ENCODE measurements at regions not wholly inside any gene's neighbourhood (a gene's known extent, or its start where the extent isn't known, plus 50 kb on each side); places are given as distances from the start of the nearest gene placed in this dataset.
"Not testable (repeated sequence)": the region's sequence is repeated elsewhere in the genome, so short reads cannot be mapped to it uniquely, and the experiment has no call there.

DNA sequence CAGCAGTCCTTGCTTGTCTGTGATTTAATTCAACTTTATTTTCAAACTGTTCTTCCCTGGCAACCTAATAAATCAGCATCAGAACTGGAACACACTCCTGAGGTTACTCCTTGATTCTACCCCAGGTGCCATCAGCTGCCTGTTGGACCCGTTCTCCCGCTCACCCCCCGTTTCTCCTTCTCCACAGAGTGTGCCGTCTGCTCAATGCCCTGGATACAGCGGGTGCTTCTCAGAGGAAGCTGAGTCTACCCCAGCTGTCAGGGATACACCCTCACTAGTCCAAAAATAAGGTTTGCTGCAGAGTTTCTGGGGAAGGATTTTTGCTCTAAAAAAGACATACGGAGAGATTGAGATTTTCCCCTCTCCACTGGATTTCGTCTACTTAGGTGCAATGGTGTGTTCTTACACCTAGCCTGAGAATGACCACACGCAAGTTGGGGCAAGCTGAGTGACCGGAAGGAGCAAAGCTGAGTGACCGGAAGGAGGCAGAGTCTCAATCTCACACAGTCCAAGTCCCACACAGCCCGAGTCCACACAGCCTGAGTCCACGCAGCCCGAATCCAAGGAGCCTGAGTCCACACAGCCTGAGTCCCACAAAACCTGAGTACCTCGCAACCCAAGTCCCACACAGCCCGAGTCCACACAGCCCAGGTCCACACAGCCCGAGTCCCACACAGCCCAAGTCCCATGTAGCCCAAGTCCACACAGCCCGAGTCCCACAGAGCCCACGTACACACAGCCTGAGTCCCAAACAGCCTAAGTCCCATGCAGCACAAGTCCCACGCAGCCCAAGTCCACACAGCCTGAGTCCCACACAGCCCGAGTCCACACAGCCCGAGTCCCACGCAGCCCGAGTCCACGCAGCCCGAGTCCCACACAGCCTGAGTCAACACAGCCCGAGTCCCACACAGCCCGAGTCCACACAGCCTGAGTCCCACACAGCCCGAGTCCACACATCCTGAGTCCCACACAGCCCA lies 58.6 kb upstream of the DACT2 start:
- intact Hi-C loops (cut with micrococcal nuclease; ENCODE audit: unreplicated experiment) = no loop called here
- H3K9me3 Mint-ChIP-seq (ENCODE audit: low read depth, unreplicated experiment) = peaks cover 6% of the 10 kb centered on the region
- no peak overlapping the region for H3K4me3 Mint-ChIP-seq (ENCODE audit: low read depth, unreplicated experiment)
- H3K36me3 Mint-ChIP-seq (ENCODE audit: insufficient read depth, unreplicated experiment) = peaks cover 9% of the 10 kb centered on the region
- BruUV-seq (replicated peaks) = no TSS peak
- H3K27ac Mint-ChIP-seq (ENCODE audit: unreplicated experiment) = no peak overlapping the region
- CTCF ChIA-PET = no interaction called here
- peaks cover 11% of the 10 kb centered on the region for H3K4me1 Mint-ChIP-seq (ENCODE audit: low read depth, unreplicated experiment)
- TF ChIP-seq, protein P1, sequence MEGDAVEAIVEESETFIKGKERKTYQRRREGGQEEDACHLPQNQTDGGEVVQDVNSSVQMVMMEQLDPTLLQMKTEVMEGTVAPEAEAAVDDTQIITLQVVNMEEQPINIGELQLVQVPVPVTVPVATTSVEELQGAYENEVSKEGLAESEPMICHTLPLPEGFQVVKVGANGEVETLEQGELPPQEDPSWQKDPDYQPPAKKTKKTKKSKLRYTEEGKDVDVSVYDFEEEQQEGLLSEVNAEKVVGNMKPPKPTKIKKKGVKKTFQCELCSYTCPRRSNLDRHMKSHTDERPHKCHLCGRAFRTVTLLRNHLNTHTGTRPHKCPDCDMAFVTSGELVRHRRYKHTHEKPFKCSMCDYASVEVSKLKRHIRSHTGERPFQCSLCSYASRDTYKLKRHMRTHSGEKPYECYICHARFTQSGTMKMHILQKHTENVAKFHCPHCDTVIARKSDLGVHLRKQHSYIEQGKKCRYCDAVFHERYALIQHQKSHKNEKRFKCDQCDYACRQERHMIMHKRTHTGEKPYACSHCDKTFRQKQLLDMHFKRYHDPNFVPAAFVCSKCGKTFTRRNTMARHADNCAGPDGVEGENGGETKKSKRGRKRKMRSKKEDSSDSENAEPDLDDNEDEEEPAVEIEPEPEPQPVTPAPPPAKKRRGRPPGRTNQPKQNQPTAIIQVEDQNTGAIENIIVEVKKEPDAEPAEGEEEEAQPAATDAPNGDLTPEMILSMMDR (IDR thresholded peaks at IDR 0.05; ENCODE audit: unreplicated experiment) = no peak
- H3K27me3 Mint-ChIP-seq (ENCODE audit: unreplicated experiment) = no peaks in the 10 kb centered on the region
- DNase-seq = no peak

DNA sequence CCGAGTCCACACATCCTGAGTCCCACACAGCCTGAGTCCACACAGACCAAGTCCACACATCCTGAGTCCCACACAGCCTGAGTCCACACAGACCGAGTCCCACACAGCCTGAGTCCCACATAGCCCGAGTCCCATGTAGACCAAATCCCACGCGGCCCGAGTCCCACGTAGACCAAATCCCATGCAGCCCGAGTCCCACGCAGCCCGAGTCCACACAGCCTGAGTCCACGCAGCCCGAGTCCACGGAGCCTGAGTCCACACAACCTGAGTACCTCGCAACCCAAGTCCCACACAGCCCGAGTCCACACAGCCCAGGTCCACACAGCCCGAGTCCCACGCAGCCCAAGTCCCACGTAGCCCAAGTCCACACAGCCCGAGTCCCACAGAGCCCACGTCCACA lies 60.0 kb upstream of the DACT2 start:
- CTCF ChIA-PET; DNase-seq; H3K27me3 Mint-ChIP-seq (ENCODE audit: unreplicated experiment); H3K36me3 Mint-ChIP-seq (ENCODE audit: insufficient read depth, unreplicated experiment); H3K4me3 Mint-ChIP-seq (ENCODE audit: low read depth, unreplicated experiment); intact Hi-C loops (cut with micrococcal nuclease; ENCODE audit: unreplicated experiment); BruUV-seq (replicated peaks); H3K27ac Mint-ChIP-seq (ENCODE audit: unreplicated experiment); H3K9me3 Mint-ChIP-seq (ENCODE audit: low read depth, unreplicated experiment): not testable (repeated sequence)
- H3K4me1 Mint-ChIP-seq (ENCODE audit: low read depth, unreplicated experiment) = peaks cover 11% of the 10 kb centered on the region

DNA sequence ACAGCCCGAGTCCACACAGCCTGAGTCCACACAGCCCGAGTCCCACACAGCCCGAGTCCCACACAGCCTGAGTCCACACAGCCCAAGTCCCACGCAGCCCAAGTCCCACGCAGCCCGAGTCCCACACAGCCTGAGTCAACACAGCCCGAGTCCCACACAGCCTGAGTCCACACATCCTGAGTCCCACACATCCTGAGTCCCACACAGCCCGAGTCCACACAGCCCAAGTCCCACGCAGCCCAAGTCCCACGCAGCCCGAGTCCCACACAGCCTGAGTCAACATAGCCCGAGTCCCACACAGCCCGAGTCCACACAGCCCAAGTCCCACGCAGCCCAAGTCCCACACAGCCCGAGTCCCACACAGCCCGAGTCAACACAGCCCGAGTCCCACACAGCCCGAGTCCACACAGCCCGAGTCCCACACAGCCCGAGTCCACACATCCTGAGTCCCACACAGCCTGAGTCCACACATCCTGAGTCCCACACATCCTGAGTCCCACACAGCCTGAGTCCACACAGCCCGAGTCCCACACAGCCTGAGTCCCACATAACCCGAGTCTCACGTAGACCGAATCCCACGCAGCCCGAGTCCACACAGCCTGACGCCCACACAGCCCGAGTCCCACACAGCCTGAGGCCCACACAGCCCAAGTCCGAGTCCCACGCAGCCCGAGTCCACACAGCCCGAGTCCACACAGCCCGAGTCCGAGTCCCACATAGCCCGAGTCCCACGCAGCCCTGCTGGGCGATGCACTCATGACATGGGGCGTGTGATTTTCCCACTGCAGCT lies 60.6 kb upstream of the SMOC2 start:
- not testable (repeated sequence) for BruUV-seq (replicated peaks); H3K9me3 Mint-ChIP-seq (ENCODE audit: low read depth, unreplicated experiment); H3K36me3 Mint-ChIP-seq (ENCODE audit: insufficient read depth, unreplicated experiment)

DNA sequence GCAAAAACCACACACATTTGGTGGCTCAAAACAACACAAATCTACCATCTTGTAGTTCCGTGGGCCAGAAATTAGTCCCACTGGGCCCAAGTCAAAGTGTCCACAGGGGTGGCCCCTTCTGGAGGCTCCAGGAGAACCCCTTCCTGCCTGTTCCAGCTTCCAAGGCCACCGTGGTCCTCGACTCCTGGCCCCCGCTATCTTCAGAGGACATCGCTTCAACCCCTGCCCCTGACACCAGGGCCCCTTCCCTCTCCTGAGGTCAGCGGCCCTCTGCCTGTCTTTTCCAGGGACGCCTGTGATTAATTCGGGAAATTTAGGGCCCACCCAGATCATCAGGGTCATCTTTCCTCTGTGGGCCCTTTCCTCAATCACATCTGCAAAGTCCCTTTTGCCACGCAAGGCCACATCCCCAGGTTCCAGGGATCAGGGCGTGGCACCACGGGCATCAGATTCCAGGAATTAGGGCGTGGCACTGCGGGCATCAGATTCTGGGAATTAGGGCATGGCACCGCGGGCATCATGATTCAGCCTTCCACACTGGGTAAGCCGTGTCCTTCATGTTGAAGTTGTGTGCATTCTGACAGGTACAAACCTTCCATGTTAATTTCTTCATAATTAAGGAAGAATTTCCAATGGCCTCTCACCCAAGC lies 59.9 kb upstream of the SMOC2 start:
- TF ChIP-seq, protein P1 (IDR thresholded peaks at IDR 0.05; ENCODE audit: unreplicated experiment) = no peak
- DNase-seq = no peak
- Mint-ChIP-seq H3K36me3 (ENCODE audit: insufficient read depth, unreplicated experiment) (peaks cover 9% of the 10 kb centered on the region), H3K4me3 (ENCODE audit: low read depth, unreplicated experiment) (no peak overlapping the region), H3K9me3 (ENCODE audit: low read depth, unreplicated experiment) (peaks cover 6% of the 10 kb centered on the region), H3K27ac (ENCODE audit: unreplicated experiment) (peak overlapping the region; percentile 36), H3K4me1 (ENCODE audit: low read depth, unreplicated experiment) (peaks cover 11% of the 10 kb centered on the region), H3K27me3 (ENCODE audit: unreplicated experiment) (no peaks in the 10 kb centered on the region)
- intact Hi-C loops (cut with micrococcal nuclease; ENCODE audit: unreplicated experiment) = no loop called here
- CTCF ChIA-PET = no interaction called here
- no TSS peak for BruUV-seq (replicated peaks)

More for the DNA sequence above, 60.6 kb upstream of the SMOC2 start:
- DNase-seq; CTCF ChIA-PET; H3K4me3 Mint-ChIP-seq (ENCODE audit: low read depth, unreplicated experiment); intact Hi-C loops (cut with micrococcal nuclease; ENCODE audit: unreplicated experiment); H3K27me3 Mint-ChIP-seq (ENCODE audit: unreplicated experiment): not testable (repeated sequence)
- H3K27ac Mint-ChIP-seq (ENCODE audit: unreplicated experiment) = peak overlapping the region; percentile 36
- peaks cover 11% of the 10 kb centered on the region for H3K4me1 Mint-ChIP-seq (ENCODE audit: low read depth, unreplicated experiment)
